ENCODE measurements at regions not wholly inside any gene's neighbourhood (a gene's known extent, or its start where the extent isn't known, plus 50 kb on each side); places are given as distances from the start of the nearest gene placed in this dataset.

- no peak for DNase-seq (ENCODE audit: low read depth)
- TF ChIP-seq CTCF (IDR thresholded peaks at IDR 0.05; ENCODE audit: insufficient read depth, low read length), result no peak
- no peak overlapping the region for H3K4me3 ChIP-seq (ENCODE audit: low read depth, low read length)
Measured at GRCh38 chr3:74066456-74066855, 441.7 kb upstream of the PDZRN3 start.

GRCh38 chr3:74059923-74060600 lies 435.3 kb upstream of the PDZRN3 start:
- DNase-seq (ENCODE audit: low read depth), result no peak

GRCh38 chr3:74059301-74059922 lies 434.7 kb upstream of the PDZRN3 start:
- no peak overlapping the region for H3K4me3 ChIP-seq (ENCODE audit: low read depth, low read length)
- TF ChIP-seq CTCF (IDR thresholded peaks at IDR 0.05; ENCODE audit: insufficient read depth, low read length), result no peak
- DNase-seq (ENCODE audit: low read depth), result no peak

More at GRCh38 chr3:74059923-74060600, 435.3 kb upstream of the PDZRN3 start:
- no peak for TF ChIP-seq CTCF (IDR thresholded peaks at IDR 0.05; ENCODE audit: insufficient read depth, low read length)
- H3K4me3 ChIP-seq (ENCODE audit: low read depth, low read length), result no peak overlapping the region

GRCh38 chr3:74057169-74057568 lies 432.4 kb upstream of the PDZRN3 start:
- no peak for DNase-seq (ENCODE audit: low read depth)
- no peak overlapping the region for H3K4me3 ChIP-seq (ENCODE audit: low read depth, low read length)
- no peak for TF ChIP-seq CTCF (IDR thresholded peaks at IDR 0.05; ENCODE audit: insufficient read depth, low read length)

- TF ChIP-seq CTCF (IDR thresholded peaks at IDR 0.05; ENCODE audit: insufficient read depth, low read length), result no peak
- no peak overlapping the region for H3K4me3 ChIP-seq (ENCODE audit: low read depth, low read length)
- DNase-seq (ENCODE audit: low read depth), result no peak
Measured at GRCh38 chr3:74055061-74055460, 430.3 kb upstream of the PDZRN3 start.

- no peak for TF ChIP-seq CTCF (IDR thresholded peaks at IDR 0.05; ENCODE audit: insufficient read depth, low read length)
- no peak for DNase-seq (ENCODE audit: low read depth)
- H3K4me3 ChIP-seq (ENCODE audit: low read depth, low read length), result no peak overlapping the region
Measured at GRCh38 chr3:74054566-74054965, 429.8 kb upstream of the PDZRN3 start.
